MM.1S (cell line): ENCODE measurements at regions not wholly inside any gene's neighbourhood (a gene's known extent, or its start where the extent isn't known, plus 50 kb on each side); places are given as distances from the start of the nearest gene placed in this dataset.

Source experiments
- CTCF ChIP-seq: fragments of 300-600 bp; sonication (generic); IDR thresholded peaks from 2 replicates; pipeline ENCODE4 v1.5.1; 2016; ENCODE audit warnings: antibody characterized with exemption, low read length, mixed read lengths
- EZH2 ChIP-seq: fragments of 300-600 bp; sonication (generic); optimal IDR thresholded peaks from 2 replicates; pipeline ENCODE3; 2017; ENCODE audit warnings: low read depth, mild to moderate bottlenecking, antibody characterized with exemption, low read length, mixed read lengths
- EZH2phosphoT487 ChIP-seq: fragments of 300-600 bp; sonication (generic); IDR thresholded peaks from 2 replicates; pipeline ENCODE4 v1.6.1; 2018; ENCODE audit warnings: antibody characterized with exemption, low read length

GRCh38 chr10:88129013-88129412, 265.6 kb downstream of the PTEN start:
- TF ChIP-seq CTCF (no peak), EZH2phosphoT487 (no peak), EZH2 (no peak)
